ENCODE measurements at regions not wholly inside any gene's neighbourhood (a gene's known extent, or its start where the extent isn't known, plus 50 kb on each side); places are given as distances from the start of the nearest gene placed in this dataset.
"Not testable (repeated sequence)": the region's sequence is repeated elsewhere in the genome, so short reads cannot be mapped to it uniquely, and the experiment has no call there.

DNA sequence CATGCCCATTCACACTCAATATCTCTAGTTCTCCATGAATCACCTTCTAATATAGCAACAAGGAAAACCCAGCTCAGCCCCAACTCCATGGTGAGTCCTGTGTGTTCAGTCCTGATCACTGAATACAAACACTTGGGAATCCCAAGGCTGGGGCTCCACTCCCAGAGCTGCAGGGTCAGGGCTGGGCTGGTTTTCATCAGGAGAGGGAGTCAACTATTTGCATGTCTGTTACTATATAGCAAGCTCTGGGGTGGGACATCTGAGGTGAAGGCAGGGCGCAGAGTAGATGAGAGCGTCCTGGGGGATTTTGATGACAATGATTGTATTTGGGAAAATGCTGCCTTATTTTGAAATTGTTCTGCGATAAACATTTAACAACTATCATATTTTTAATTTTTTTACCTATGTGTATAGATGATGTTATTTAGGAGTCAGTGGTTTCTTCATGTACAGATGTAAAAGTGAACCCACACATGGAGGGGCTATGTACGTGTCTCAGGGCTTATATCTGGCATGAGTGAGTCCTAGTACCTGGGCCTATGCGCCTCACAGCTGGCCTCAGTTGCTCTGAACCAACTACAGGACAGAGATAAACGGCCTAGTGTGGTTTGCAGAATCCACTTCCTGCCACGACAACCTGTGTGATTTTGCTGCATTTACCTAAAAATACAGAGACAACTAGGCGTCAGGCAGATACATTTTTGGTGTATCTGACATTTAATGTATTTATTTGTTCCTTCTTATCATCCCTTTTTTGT is 603.7 kb downstream of the TMEM121 start:
- DNase-seq (ENCODE audit: low spot score) = not testable (repeated sequence)

DNA sequence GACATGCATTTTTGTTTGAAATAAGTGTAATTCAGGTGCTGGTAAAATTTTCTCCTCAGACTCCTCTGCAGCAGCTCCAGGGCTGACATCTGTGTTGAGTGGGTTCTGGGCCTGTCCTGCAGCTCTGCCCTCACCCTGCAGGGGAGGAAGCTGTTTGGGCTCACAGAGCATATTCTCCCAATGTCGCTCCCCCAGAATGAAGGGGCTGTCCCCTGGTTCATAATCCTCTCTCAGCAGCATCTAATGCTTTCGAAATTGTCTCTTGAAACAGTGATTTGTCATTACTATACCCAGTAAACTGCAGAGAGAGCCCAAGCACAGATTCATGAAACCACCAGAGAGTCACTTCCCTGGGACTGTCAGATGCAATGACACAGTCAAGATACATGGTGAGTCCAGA is 606.7 kb downstream of the TMEM121 start:
- not testable (repeated sequence) for DNase-seq (ENCODE audit: low spot score)

DNA sequence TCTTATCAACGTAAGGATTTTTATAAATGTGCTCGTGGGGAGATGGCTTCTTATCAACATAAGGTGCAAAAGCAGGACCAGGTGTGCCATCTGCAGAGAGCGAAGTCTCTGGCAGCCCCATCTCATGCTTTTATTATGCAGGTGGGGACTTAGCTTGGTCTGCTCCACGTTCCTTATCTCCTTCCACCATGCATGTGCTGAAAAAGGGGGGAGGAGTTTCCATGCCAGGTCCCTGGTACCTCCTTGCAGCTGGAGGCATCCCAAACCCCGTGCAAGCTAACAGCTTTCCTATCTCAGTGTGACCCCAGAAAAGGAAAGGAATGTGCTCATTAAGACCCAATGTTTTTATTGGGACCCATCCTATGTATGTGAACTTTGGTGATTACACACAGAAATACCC is 608.5 kb downstream of the TMEM121 start:
- no peak for DNase-seq (ENCODE audit: low spot score)

DNA sequence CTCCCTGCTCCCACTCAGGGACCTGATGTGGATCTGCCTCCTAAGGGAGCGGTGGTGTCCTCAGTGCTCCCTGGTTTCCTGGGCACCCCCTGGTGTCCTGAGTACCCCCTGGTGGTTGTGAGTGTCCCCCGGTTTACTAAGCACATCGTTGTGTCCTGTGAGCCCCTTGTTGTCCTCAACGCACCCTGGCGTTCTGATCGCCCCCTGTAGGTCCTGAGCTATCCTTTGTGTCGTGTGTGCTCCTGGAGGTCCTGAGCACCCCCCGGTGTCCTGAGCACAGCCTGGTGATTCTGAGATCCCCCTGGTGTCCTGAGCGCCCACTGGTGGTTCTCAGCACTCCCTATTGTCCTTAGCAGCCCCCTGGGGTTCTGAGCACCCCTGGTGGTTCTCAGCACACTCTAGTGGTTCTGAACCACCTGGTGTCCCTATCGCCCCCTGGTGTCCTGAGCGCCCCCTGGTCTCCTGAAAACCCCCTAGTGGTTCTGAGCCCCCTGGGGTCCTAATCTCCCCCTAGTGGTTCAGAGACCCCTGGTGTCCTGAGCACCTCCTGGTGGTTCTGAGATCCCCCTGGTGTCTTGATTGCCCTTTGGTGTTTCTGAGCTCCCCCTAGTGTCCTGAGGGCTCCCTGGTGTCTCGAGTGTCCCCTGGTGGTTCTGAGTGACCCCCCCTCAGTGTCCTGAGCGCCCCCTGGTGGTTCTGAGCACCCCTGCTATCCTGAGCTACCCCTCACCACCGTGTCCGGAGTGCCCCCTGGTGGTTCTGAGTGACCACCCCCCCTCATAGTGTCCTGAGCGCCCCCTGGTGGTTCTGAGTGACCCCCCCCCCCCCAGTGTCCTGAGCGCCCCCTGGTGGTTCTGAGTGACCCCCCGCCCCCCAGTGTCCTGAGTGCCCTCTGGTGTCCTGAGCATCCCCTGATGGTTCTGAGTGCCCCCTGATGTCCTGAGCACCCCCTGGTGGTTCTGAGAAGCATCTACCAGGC is 615.1 kb downstream of the TMEM121 start:
- no peak for DNase-seq (ENCODE audit: low spot score)

DNA sequence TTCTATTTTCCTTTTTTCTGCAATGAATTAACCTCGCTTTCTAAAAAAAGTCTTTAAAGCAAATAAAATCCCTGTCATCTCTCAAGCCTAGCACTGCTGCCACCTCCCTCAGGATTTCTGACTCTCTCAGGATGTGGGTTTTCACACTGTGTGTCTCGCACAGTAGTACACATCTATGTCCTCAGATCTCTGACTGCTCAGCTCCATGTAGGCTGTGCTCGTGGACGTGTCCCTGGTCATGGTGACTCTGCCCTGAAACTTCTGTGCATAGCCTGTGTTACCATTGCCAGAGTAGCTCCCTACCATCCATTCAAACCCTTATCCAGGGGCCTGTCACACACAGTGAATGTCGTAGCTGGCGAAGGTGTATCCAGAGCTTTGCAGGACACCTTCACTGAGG is 619.3 kb downstream of the TMEM121 start:
- DNase-seq (ENCODE audit: low spot score) = not testable (repeated sequence)

DNA sequence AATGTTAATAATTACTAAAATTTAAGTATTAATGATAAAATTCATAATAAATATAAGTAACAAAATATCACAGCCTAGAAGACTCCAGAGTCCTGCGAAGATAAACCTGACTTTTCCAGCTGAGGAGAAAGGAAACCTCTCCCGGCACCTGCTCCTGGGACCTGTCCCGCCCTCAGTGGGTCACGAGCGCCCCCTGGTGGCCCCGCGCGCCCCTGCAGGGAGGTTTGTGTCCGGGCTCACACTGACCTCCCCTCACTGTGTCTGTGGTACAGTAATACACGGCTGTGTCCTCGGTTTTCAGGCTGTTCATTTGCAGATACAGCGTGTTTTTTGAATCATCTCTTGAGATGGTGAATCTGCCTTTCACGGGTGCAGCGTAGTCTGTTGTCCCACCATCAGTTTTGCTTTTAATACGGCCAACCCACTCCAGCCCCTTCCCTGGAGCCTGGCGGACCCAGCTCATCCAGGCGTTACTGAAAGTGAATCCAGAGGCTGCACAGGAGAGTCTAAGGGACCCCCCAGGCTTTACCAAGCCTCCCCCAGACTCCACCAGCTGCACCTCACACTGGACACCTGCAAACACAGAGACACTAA is 627.1 kb downstream of the TMEM121 start:
- DNase-seq (ENCODE audit: low spot score) = peak; percentile 76

DNA sequence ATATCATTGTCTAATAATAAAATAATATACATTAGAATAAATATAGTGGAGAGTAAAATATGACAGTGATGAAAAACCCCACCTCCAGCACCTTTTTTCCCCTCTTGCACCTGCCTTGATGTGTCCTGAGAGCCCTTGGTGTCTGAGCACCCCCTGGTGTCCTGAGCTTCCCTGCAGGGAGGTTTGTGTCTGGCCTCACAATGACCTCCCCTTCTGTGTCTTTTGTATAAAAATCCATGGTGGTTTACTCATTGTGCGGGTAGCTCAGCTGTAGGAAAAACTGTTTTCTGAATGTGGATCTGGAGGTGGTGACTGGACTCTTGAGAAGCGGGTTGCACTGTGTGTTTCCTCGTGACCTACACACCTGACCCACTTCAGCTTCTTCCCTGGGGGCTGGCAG is 636.9 kb downstream of the TMEM121 start:
- DNase-seq (ENCODE audit: low spot score) = no peak

DNA sequence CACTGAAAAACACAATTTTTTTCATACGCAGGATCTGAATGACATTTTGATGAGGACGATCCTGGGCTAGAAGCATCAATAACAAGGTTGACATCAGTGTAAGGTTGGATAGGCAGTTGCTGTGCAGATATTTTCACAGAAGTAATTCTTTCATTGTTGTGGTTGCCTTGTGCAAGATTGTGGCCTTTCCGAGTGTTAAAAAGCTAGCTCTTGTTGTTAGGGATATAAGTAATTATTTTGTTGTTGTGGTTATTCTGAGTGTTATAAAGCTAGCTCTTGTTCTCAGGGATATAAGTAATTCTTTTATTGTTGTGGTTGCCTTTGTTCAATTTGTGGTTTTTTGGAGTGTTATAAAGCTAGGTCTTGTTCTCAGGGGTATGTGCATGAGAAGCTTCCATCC is 637.4 kb downstream of the TMEM121 start:
- DNase-seq (ENCODE audit: low spot score) = not testable (repeated sequence)

DNA sequence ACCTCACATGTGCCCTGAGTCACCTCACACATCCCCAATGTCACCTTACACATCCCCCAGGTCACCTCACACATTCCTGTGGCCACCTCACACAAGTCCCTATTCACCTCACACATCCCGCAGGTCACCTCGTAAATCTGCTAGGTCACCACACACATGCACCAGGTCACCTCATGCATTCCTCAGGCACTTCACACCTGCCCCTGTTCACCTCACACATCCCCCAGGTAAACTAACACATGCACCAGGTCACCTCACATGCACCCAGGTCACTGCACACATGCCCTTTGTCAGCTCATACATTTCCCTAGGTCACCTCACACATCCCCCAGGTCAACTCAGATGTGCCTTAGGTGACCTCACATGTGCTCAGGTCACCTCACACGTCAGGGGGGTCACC is 639.8 kb downstream of the TMEM121 start:
- DNase-seq (ENCODE audit: low spot score) = no peak

DNA sequence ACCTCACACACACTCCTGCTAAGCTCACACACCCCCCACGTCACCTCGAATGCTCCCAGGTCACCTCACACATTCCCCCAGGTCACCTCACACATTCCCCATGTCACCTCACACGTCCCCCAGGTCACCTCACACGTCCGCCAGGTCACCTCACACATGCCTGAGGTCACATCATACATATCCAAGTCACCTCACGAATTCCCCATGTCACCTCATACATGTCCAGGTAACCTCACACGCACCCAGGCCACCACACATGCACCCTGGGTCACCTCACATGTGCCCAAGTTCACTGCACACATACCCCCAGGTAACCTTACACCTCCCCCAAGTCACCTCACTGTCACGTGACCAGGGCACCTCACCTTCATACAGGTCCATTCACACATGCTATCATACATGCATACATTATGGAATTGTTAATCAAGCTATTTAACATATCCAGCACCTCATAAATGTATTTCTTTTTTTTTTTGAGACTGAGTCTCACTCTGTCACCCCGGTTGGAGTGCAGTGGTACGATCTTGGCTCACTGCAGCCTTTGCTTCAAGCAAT is 640.3 kb downstream of the TMEM121 start:
- no peak for DNase-seq (ENCODE audit: low spot score)

DNA sequence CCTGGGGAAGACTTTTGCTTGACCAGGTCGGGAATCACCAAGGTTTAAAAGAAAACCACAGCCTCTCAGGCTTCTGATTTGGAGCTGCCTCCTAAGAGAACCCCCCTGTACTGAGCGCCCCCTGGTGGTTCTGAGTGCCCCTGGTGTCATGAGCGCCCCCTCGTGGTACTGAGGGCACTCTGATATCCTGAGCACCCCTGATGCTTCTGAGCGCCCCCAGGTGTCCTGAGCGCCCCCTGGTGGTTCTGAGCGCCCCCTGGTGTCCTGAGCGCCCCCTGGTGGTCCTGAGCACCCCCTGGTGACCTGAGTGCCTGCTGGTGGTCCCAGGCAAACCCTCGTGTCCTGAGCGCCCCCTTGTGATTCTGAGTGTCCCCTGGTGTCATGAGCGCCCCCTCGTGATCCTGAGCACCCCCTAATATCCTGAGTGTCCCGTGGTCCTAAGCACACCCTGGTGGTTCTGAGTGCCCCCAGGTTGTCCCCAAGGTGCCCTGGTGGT is 643.8 kb downstream of the TMEM121 start:
- not testable (repeated sequence) for DNase-seq (ENCODE audit: low spot score)

DNA sequence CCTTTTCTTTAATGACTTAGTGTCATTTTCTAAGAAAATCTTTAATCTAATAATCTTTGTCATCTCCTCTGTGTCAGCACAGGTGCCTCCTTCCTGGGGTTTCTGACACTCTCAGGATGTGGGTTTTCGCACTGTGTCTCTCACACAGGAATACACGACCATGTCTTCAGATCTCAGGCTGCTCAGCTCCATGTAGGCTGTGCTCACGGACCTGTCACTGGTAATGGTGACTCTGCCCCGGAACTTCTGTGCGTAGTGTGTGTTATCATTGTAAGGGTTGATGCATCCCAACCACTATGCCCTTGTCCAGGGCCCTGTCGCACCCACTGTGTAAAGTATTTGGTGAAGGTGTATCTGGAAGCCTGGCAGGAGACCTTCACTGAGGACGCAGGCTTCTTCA is 647.8 kb downstream of the TMEM121 start:
- DNase-seq (ENCODE audit: low spot score) = peak; percentile 87

DNA sequence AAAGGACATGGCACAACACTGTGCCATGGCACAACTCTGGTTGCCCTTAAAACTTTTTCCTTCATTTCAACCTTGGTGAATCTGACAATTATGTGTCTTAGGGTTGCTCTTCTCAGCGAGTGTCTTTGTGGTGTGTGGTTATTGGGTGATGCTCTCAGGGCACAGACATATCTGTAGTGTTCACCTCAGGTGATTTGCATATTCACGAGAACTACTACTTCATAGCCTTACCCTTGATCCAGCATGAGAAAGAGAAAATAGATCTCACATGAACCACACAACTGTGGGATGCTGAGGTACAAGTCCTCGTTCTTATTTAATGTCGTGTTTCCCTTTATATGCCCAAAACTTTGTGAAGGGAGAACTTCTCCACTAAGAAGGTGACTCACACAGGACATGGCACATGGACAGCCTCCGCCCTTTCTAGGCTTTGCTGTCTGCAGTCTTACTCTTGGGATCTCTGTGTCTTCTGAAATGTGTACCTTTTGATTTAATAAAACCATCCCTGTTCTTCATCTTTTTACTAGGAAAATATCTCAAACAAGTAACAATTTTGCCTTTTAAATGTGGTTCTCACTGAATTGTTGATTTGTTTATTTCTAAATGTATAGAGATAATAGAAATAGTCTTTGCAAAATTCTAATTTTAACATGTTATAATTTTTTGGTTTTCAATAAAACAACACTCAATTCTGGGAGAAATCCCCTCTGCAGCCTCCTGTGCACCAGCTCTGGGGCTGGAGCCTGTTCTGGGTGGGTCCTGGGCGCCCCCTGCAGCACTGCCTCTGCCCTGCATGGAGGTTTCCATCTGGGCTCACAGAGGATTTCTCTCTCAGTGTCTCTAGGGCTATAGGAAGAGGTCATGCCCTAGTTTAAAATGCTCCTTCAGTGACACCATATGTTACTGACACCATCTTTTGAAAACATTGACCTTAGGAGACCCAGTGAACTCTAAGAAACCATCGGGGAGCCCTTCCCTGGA is 651.2 kb downstream of the TMEM121 start:
- DNase-seq (ENCODE audit: low spot score) = peak; percentile 62

DNA sequence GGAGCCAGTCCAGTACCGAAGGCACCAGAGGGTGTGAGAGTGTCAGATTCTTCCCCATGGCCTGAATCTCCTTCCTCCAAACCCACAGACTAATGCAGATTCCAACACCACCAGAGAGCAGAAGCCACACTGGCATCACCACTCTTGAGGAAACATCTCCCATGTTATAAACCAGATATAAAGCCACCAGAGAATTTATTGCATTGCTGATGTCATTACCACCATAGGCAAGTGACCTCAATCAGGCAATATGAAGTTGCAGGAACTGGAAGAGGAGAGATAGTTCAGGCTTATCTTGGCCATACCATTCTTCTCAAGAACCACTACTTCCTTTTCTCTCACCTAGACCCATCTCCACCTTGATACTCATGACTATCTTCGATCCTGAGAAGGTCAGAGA is 653.4 kb downstream of the TMEM121 start:
- DNase-seq (ENCODE audit: low spot score) = no peak

DNA sequence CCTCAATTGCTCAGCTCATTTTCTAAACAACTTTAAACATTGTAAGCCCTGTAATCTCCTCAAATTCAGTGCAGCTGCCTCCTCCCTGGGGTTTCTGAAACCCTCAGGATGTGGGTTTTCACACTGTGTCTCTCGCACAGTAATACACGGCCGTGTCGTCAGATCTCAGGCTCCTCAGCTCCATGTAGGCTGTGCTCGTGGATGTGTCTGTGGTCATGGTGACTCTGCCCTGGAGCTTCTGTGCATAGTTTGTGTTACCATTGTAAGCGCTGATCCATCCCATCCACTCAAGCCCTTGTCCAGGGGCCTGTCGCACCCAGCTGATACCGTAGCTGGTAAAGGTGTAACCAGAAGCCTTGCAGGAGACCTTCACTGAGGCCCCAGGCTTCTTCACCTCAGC is 658.4 kb downstream of the TMEM121 start:
- DNase-seq (ENCODE audit: low spot score) = peak; percentile 84

DNA sequence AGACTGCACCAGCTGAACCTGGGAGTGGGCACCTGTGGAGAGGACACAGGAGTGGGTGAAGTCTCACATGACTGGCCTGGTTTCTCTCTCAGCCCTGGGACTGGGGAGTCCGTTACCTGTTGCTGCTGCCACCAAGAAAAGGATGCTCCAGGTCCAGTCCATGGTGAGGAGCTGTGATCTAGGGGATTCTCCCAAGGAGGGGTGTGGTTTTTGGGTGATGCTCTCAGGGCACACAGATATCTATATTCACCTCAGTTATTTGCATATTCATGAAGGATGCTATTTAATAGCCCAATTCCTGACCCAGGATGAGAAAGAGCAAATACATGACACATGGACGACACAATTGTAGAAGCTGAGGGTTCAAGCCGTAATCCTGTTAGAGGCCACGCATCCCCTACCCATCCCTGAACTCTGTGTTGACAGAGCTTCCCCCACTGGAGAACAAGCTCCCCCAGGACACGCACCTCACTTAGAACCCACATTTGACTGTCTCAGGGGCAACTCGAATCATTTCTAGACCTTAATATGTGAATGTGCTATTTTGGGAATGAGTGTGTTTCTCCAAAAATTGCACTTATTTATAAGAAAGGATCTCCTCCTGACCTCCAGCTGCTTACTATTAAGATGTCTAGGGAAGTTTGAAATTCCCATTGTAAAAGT is 658.9 kb downstream of the TMEM121 start:
- not testable (repeated sequence) for DNase-seq (ENCODE audit: low spot score)

DNA sequence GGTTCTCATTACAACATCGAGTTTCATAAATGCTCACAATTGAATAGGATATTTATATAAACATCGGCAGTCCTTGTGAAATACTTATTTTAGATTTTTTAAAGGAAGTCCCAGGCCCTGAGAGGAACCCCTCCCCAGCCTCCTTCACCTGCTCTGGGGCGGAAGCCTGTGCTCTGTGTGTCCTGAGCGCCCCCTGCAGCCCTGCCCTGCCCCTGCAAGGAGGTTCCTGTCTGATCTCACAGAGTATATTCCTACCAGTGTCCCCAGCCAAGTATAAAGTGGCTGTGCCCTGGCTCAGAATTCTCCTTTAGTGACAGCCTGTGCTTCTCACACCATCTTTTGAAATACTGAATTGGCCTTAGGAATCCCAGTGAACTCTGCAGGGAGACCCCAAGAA is 659.5 kb downstream of the TMEM121 start:
- peak; percentile 84 for DNase-seq (ENCODE audit: low spot score)

DNA sequence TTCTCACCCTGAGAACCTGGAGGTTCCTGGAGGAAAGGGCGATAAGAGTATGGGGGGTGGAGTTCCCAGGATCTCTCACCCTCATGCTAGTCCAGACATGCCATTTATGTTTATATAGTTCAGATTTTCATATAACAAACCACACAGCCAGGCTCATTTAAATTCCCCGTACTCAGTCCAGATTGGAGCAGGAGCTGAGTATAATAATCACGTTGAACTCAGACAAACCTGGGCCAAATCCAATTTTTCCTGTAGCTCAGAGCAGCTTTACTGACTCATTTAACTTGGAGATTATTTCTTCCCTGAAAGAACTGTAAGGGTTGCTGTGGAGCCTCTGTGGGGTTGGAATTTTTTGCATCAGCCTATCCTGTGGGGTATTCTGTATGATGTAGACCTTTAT is 660.8 kb downstream of the TMEM121 start:
- DNase-seq (ENCODE audit: low spot score) = no peak

DNA sequence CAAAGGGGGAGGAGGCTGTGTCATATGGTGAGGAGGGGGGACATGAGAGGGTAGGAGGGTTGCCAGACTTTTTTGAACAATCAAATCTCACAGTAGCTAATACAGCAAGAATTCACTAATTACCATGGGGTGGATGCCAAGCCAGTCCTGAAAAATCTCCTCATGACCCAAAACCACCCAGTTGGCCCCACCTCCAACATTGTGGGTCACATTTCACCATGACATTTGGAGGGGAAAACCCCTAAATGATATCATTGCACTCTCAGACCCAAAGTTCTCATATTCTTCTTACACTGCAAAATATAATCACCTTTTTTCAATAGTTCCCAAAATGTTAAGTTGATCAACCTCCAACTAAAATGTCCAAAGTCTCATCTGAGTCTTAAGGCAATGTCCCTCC is 666.3 kb downstream of the TMEM121 start:
- not testable (repeated sequence) for DNase-seq (ENCODE audit: low spot score)

DNA sequence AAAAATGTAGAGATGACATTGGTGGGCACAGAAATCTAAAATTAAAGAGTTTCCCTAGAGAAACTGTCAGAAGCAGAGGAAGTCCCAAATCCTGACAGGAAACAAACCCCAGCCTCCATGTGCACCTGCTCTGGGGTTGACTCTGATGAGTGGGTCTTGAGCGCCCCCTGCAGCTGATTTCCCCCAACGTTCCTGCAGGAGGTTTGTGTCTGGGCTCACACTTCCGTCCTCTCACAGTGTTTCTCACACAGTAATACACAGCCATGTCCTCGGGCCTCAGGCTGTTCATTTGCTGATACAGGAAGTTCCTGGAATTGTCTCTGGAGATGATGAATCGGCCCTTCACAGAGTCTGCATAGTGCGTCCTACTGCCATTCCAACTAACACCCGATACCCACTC is 670.1 kb downstream of the TMEM121 start:
- DNase-seq (ENCODE audit: low spot score) = peak; percentile 73

Data from CD4-positive, alpha-beta T cell treated with Interleukin-6 at 100 ng/mL for 8 hours (primary cell).